ENCODE measurements at regions not wholly inside any gene's neighbourhood (a gene's known extent, or its start where the extent isn't known, plus 50 kb on each side); places are given as distances from the start of the nearest gene placed in this dataset.

GRCh38 chr11:10358696-10359095 is 53.8 kb downstream of the ADM start:
- no peak for DNase-seq

- no peak for DNase-seq
These were observed 54.3 kb downstream of the ADM start for GRCh38 chr11:10359171-10359570.

GRCh38 chr11:10360835-10361234 is 56.0 kb downstream of the ADM start:
- DNase-seq = no peak

- DNase-seq = no peak
These were observed 60.2 kb downstream of the ADM start for GRCh38 chr11:10365045-10365444.

GRCh38 chr11:10366568-10367331 is 61.9 kb downstream of the ADM start:
- peak; percentile 82 for DNase-seq

GRCh38 chr11:10371926-10372641 is 67.2 kb downstream of the ADM start:
- no peak for DNase-seq

- DNase-seq = no peak
These were observed 68.5 kb downstream of the ADM start for GRCh38 chr11:10373340-10373739.

GRCh38 chr11:10373929-10374328 is 69.1 kb downstream of the ADM start:
- no peak for DNase-seq

GRCh38 chr11:10374386-10374785 is 69.5 kb downstream of the ADM start:
- no peak for DNase-seq

GRCh38 chr11:10375280-10375971 is 70.6 kb downstream of the ADM start:
- DNase-seq = no peak

GRCh38 chr11:10376061-10376460 is 71.2 kb downstream of the ADM start:
- no peak for DNase-seq

- no peak for DNase-seq
These were observed 72.3 kb downstream of the ADM start for GRCh38 chr11:10377183-10377582.

GRCh38 chr11:10378362-10378761 is 73.5 kb downstream of the ADM start:
- DNase-seq = no peak

GRCh38 chr11:10379022-10379421 is 74.1 kb downstream of the ADM start:
- DNase-seq = no peak

- no peak for DNase-seq
These were observed 74.6 kb downstream of the ADM start for GRCh38 chr11:10379426-10379825.

- no peak for DNase-seq
These were observed 75.0 kb upstream of the AMPD3 start for GRCh38 chr11:10379871-10380568.

- no peak for DNase-seq
These were observed 74.1 kb upstream of the AMPD3 start for GRCh38 chr11:10380921-10381320.

GRCh38 chr11:10381736-10382135 is 73.3 kb upstream of the AMPD3 start:
- no peak for DNase-seq

- no peak for DNase-seq
These were observed 72.5 kb upstream of the AMPD3 start for GRCh38 chr11:10382518-10382917.

- DNase-seq = no peak
These were observed 69.4 kb upstream of the AMPD3 start for GRCh38 chr11:10385696-10386095.

- no peak for DNase-seq
These were observed 68.7 kb upstream of the AMPD3 start for GRCh38 chr11:10386361-10386760.

GRCh38 chr11:10386861-10387205 is 68.2 kb upstream of the AMPD3 start:
- DNase-seq = no peak
